ENCODE measurements at regions not wholly inside any gene's neighbourhood (a gene's known extent, or its start where the extent isn't known, plus 50 kb on each side); places are given as distances from the start of the nearest gene placed in this dataset.

- H4K20me1 ChIP-seq (ENCODE audit: insufficient read depth): no peaks in the 10 kb centered on the region
- H3K79me2 ChIP-seq (replicated peaks; ENCODE audit: insufficient read depth, low read length): no peaks in the 10 kb centered on the region
- no peak overlapping the region for H3K27ac ChIP-seq (ENCODE audit: low read length)
- H3K36me3 ChIP-seq (ENCODE audit: insufficient read depth, low read length): no peaks in the 10 kb centered on the region
- peaks cover 11% of the 10 kb centered on the region for H3K27me3 ChIP-seq (ENCODE audit: insufficient read depth, low read depth, low read length)
- no peaks in the 10 kb centered on the region for H3F3A ChIP-seq (ENCODE audit: insufficient read depth, low read length, poor library complexity, severe bottlenecking)
- no peak overlapping the region for H3K9ac ChIP-seq (ENCODE audit: low read length)
- H3K9me3 ChIP-seq (ENCODE audit: low read length): no peaks in the 10 kb centered on the region
- no peak overlapping the region for H3K4me3 ChIP-seq (ENCODE audit: low read length)
- H3K4me2 ChIP-seq (ENCODE audit: low read length): no peak overlapping the region
- no peaks in the 10 kb centered on the region for H3K9me2 ChIP-seq (ENCODE audit: insufficient read depth, low read length)
- TF ChIP-seq EZH2 (IDR thresholded peaks at IDR 0.05; ENCODE audit: borderline replicate concordance, insufficient read depth, low read length, poor library complexity, severe bottlenecking) (no peak), TAF1 (IDR thresholded peaks at IDR 0.05; ENCODE audit: low read depth) (no peak), RAD21 (conservative IDR thresholded peaks at IDR 0.05) (no peak), REST (IDR thresholded peaks at IDR 0.05; ENCODE audit: borderline replicate concordance) (no peak), POLR2AphosphoS5 (IDR thresholded peaks at IDR 0.05) (no peak), SMC3 (conservative IDR thresholded peaks at IDR 0.05; ENCODE audit: poor library complexity) (no peak), MXI1 (conservative IDR thresholded peaks at IDR 0.05; ENCODE audit: poor library complexity, severe bottlenecking) (no peak), EP300 (conservative IDR thresholded peaks at IDR 0.05; ENCODE audit: poor library complexity, severe bottlenecking) (no peak)
- TF ChIP-seq, protein P1, sequence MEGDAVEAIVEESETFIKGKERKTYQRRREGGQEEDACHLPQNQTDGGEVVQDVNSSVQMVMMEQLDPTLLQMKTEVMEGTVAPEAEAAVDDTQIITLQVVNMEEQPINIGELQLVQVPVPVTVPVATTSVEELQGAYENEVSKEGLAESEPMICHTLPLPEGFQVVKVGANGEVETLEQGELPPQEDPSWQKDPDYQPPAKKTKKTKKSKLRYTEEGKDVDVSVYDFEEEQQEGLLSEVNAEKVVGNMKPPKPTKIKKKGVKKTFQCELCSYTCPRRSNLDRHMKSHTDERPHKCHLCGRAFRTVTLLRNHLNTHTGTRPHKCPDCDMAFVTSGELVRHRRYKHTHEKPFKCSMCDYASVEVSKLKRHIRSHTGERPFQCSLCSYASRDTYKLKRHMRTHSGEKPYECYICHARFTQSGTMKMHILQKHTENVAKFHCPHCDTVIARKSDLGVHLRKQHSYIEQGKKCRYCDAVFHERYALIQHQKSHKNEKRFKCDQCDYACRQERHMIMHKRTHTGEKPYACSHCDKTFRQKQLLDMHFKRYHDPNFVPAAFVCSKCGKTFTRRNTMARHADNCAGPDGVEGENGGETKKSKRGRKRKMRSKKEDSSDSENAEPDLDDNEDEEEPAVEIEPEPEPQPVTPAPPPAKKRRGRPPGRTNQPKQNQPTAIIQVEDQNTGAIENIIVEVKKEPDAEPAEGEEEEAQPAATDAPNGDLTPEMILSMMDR (IDR thresholded peaks at IDR 0.05; ENCODE audit: poor library complexity, severe bottlenecking): no peak
- no peak overlapping the region for H2AFZ ChIP-seq (ENCODE audit: low read depth, low read length)
Measured at GRCh38 chr16:54437401-54437800, 150.8 kb upstream of the IRX3 start.

GRCh38 chr16:54436346-54436745 lies 149.8 kb upstream of the IRX3 start:
- Histone ChIP-seq H3K4me2 (ENCODE audit: low read length) (no peak overlapping the region), H3K27ac (ENCODE audit: low read length) (no peak overlapping the region), H3K79me2 (replicated peaks; ENCODE audit: insufficient read depth, low read length) (no peaks in the 10 kb centered on the region), H3K9ac (ENCODE audit: low read length) (no peak overlapping the region), H3K27me3 (ENCODE audit: insufficient read depth, low read depth, low read length) (peaks cover 21% of the 10 kb centered on the region), H4K20me1 (ENCODE audit: insufficient read depth) (no peaks in the 10 kb centered on the region), H3K9me2 (ENCODE audit: insufficient read depth, low read length) (no peaks in the 10 kb centered on the region), H3F3A (ENCODE audit: insufficient read depth, low read length, poor library complexity, severe bottlenecking) (no peaks in the 10 kb centered on the region), H3K36me3 (ENCODE audit: insufficient read depth, low read length) (no peaks in the 10 kb centered on the region), H3K4me3 (ENCODE audit: low read length) (no peak overlapping the region), H2AFZ (ENCODE audit: low read depth, low read length) (no peak overlapping the region), H3K9me3 (ENCODE audit: low read length) (no peaks in the 10 kb centered on the region)
- TF ChIP-seq MXI1 (conservative IDR thresholded peaks at IDR 0.05; ENCODE audit: poor library complexity, severe bottlenecking) (no peak), EP300 (conservative IDR thresholded peaks at IDR 0.05; ENCODE audit: poor library complexity, severe bottlenecking) (no peak), TAF1 (IDR thresholded peaks at IDR 0.05; ENCODE audit: low read depth) (no peak), POLR2AphosphoS5 (IDR thresholded peaks at IDR 0.05) (no peak), SMC3 (conservative IDR thresholded peaks at IDR 0.05; ENCODE audit: poor library complexity) (no peak), EZH2 (IDR thresholded peaks at IDR 0.05; ENCODE audit: borderline replicate concordance, insufficient read depth, low read length, poor library complexity, severe bottlenecking) (no peak), REST (IDR thresholded peaks at IDR 0.05; ENCODE audit: borderline replicate concordance) (no peak), RAD21 (conservative IDR thresholded peaks at IDR 0.05) (no peak)
- TF ChIP-seq, protein P1 (IDR thresholded peaks at IDR 0.05; ENCODE audit: poor library complexity, severe bottlenecking): no peak
